Tibial nerve (tissue), 4 donors: ENCODE measurements at regions not wholly inside any gene's neighbourhood (a gene's known extent, or its start where the extent isn't known, plus 50 kb on each side); places are given as distances from the start of the nearest gene placed in this dataset.
"Not testable (repeated sequence)": the region's sequence is repeated elsewhere in the genome, so short reads cannot be mapped to it uniquely, and the experiment has no call there.

Source experiments
- CTCF ChIP-seq, 5 experiments: fragments of 200-600 bp in 3 of 5; fragments of 450-650 bp in 2 of 5; sonication (generic) in 3 of 5; IDR thresholded peaks; one replicate each; pipeline ENCODE4 v1.5.1; 2016 to 2019; ENCODE audit warnings: antibody characterized with exemption in 5 of 5, mild to moderate bottlenecking in 3 of 5, moderate library complexity in 2 of 5
- EP300 ChIP-seq, 2 donors: sonication (generic); formaldehyde crosslinking; IDR thresholded peaks; one replicate each; pipeline ENCODE4 v1.6.1; 2017; ENCODE audit warnings: antibody characterized with exemption in 2 of 2, mild to moderate bottlenecking in 1 of 2
- POLR2A ChIP-seq, 2 donors: fragments of 450-650 bp; IDR thresholded peaks; one replicate each; pipeline ENCODE4 v1.6.1; 2017; ENCODE audit warnings: antibody characterized with exemption in 2 of 2, mild to moderate bottlenecking in 2 of 2, moderate library complexity in 2 of 2

DNA sequence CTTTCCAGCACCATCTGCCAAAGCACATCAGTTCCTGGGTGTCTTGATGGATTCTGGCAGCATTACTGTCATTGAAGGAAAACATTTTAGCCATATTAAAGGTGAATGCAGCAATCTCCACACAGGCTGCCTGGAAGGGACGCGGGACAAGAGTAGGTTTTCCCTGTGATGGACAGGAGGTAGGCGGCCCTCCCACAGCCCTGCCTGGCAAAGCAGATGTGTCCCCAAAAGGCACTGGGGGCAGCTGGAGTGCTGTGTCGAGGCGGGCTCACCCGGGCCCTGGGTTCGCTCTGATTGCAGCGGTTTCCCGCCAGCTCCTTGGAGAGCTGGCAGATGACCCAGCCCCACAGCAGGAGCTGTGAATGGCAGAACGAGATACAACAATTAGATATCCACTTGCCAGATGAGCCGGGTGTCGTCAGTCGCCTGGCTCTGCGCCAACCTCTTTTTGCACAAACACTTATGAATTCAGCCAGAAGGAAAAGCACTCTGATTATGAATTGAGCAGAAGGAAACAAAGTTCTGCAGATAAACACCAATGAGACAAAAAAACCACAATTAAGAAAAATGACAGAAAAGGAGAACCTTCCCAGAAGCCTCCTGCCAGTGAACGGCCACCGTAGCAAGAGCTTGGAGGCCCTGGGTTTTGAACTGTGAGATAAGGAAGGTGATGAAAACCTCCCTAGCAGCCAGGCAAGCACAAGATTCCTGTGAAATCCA lies 64.9 kb upstream of the ZNF195 start:
- TF ChIP-seq CTCF, EP300, POLR2A (IDR thresholded peaks at IDR 0.05): not testable (repeated sequence)
